ENCODE measurements at regions not wholly inside any gene's neighbourhood (a gene's known extent, or its start where the extent isn't known, plus 50 kb on each side); places are given as distances from the start of the nearest gene placed in this dataset.

GRCh38 chr4:176963121-176963520, 170.4 kb upstream of the VEGFC start:
- ChIA-PET POLR2A (no interaction called here), CTCF (interaction anchor here (0.8 to 1.9 kb wide), 4 partner anchors 9 to 565 kb away, joined by 3 to 4 read pairs (median 3); no protein-coding TSS in a partner anchor)

GRCh38 chr4:176964116-176964691, 171.5 kb upstream of the VEGFC start:
- Histone ChIP-seq H3K4me3 (ENCODE audit: low read depth, low read length) (no peak overlapping the region), H3K36me3 (ENCODE audit: control insufficient read depth, insufficient read depth, low read length) (no peaks in the 10 kb centered on the region), H3K27me3 (ENCODE audit: control insufficient read depth, insufficient read depth, low read length) (no peaks in the 10 kb centered on the region)
- ChIA-PET POLR2A (no interaction called here), CTCF (interaction anchor here (0.6 to 1.9 kb wide), 8 partner anchors 8 to 566 kb away, joined by 3 to 7 read pairs (median 3); no protein-coding TSS in a partner anchor)
- TF ChIP-seq CTCF (IDR thresholded peaks at IDR 0.05; ENCODE audit: insufficient read depth, low read depth, low read length) = peak; percentile 25; the same call in 1 of the 2 replicates
- DNase-seq (ENCODE audit: low read depth) = no peak

More at GRCh38 chr4:176963121-176963520, 170.4 kb upstream of the VEGFC start:
- TF ChIP-seq CTCF (IDR thresholded peaks at IDR 0.05; ENCODE audit: insufficient read depth, low read depth, low read length) = no peak
- no peak for DNase-seq (ENCODE audit: low read depth)
- no peaks in the 10 kb centered on the region for H3K36me3 ChIP-seq (ENCODE audit: control insufficient read depth, insufficient read depth, low read length)
- no peak overlapping the region for H3K4me3 ChIP-seq (ENCODE audit: low read depth, low read length)
- no peaks in the 10 kb centered on the region for H3K27me3 ChIP-seq (ENCODE audit: control insufficient read depth, insufficient read depth, low read length)

- H3K4me3 ChIP-seq (ENCODE audit: low read depth, low read length) = no peak overlapping the region
- POLR2A ChIA-PET = no interaction called here
- H3K36me3 ChIP-seq (ENCODE audit: control insufficient read depth, insufficient read depth, low read length) = no peaks in the 10 kb centered on the region
- no peak for DNase-seq (ENCODE audit: low read depth)
- no peak for TF ChIP-seq CTCF (IDR thresholded peaks at IDR 0.05; ENCODE audit: insufficient read depth, low read depth, low read length)
- H3K27me3 ChIP-seq (ENCODE audit: control insufficient read depth, insufficient read depth, low read length) = no peaks in the 10 kb centered on the region
- CTCF ChIA-PET = interaction anchor here (1.1 kb wide), 1 partner anchor 13 kb away, joined by 3 read pairs; no protein-coding TSS in a partner anchor
These were observed 174.9 kb upstream of the VEGFC start for GRCh38 chr4:176967586-176967985.

GRCh38 chr4:176968094-176968493, 175.4 kb upstream of the VEGFC start:
- POLR2A ChIA-PET = no interaction called here
- DNase-seq (ENCODE audit: low read depth) = no peak
- no peaks in the 10 kb centered on the region for H3K27me3 ChIP-seq (ENCODE audit: control insufficient read depth, insufficient read depth, low read length)
- no peak for TF ChIP-seq CTCF (IDR thresholded peaks at IDR 0.05; ENCODE audit: insufficient read depth, low read depth, low read length)
- H3K36me3 ChIP-seq (ENCODE audit: control insufficient read depth, insufficient read depth, low read length) = no peaks in the 10 kb centered on the region
- CTCF ChIA-PET = interaction anchor here (1.1 kb wide), 1 partner anchor 13 kb away, joined by 3 read pairs; no protein-coding TSS in a partner anchor
- no peak overlapping the region for H3K4me3 ChIP-seq (ENCODE audit: low read depth, low read length)

- no peaks in the 10 kb centered on the region for H3K27me3 ChIP-seq (ENCODE audit: control insufficient read depth, insufficient read depth, low read length)
- ChIA-PET POLR2A (no interaction called here), CTCF (no interaction called here)
- no peak for DNase-seq (ENCODE audit: low read depth)
- no peaks in the 10 kb centered on the region for H3K36me3 ChIP-seq (ENCODE audit: control insufficient read depth, insufficient read depth, low read length)
- no peak overlapping the region for H3K4me3 ChIP-seq (ENCODE audit: low read depth, low read length)
- TF ChIP-seq CTCF (IDR thresholded peaks at IDR 0.05; ENCODE audit: insufficient read depth, low read depth, low read length) = no peak
These were observed 176.3 kb upstream of the VEGFC start for GRCh38 chr4:176969011-176969410.
